Common myeloid progenitor, CD34-positive (primary cell): ENCODE measurements at regions not wholly inside any gene's neighbourhood (a gene's known extent, or its start where the extent isn't known, plus 50 kb on each side); places are given as distances from the start of the nearest gene placed in this dataset.

Experiments
- CTCF ChIA-PET: fragments of 350-600 bp; sonication (Branson Sonifier 250); formaldehyde crosslinking; loops from one replicate; lab custom pipeline; 2021; ENCODE audit warnings: antibody characterized with exemption; lab: Charles Lee
- POLR2A ChIA-PET: fragments of 350-600 bp; sonication (Branson Sonifier 250); formaldehyde crosslinking; loops from one replicate; lab custom pipeline; 2021; ENCODE audit warnings: antibody characterized with exemption; lab: Charles Lee
- DNase-seq, 3 donors: peaks; one replicate each; pipeline versions ENCODE4 v3.0.0 to v3.0.0-alpha.2; 2013
- H3K27ac ChIP-seq, 2 experiments: 1 replicate in 1 of 2; 2 replicates in 1 of 2; pipeline ENCODE4 v1.7.0; 2013; ENCODE audit warnings: inconsistent platforms in 2 of 2, low read length in 2 of 2, mild to moderate bottlenecking in 2 of 2, low read depth in 1 of 2, moderate library complexity in 1 of 2; ENCODE audit not compliant: severe bottlenecking in 2 of 2, insufficient read depth in 1 of 2, poor library complexity in 1 of 2
- H3K27me3 ChIP-seq, 5 experiments: replicated peaks in 2 of 5; 1 replicate in 3 of 5; 2 replicates in 2 of 5; pipeline versions ENCODE4 v1.6.1 to v1.7.0; 2013; ENCODE audit warnings: low read length in 4 of 5, mild to moderate bottlenecking in 2 of 5, moderate library complexity in 2 of 5, inconsistent platforms in 1 of 5; ENCODE audit not compliant: insufficient read depth in 5 of 5, control insufficient read depth in 4 of 5
- H3K36me3 ChIP-seq, 4 experiments: 1 replicate in 2 of 4; 2 replicates in 2 of 4; pipeline versions ENCODE4 v1.6.1 to v1.7.0; 2013; ENCODE audit warnings: low read length in 3 of 4, control low read depth in 1 of 4, mild to moderate bottlenecking in 1 of 4; ENCODE audit not compliant: control insufficient read depth in 4 of 4, insufficient read depth in 4 of 4
- H3K4me1 ChIP-seq, 4 experiments: 1 replicate in 3 of 4; 2 replicates in 1 of 4; pipeline versions ENCODE4 v1.6.1 to v1.7.1; 2013; ENCODE audit warnings: low read length in 3 of 4, mild to moderate bottlenecking in 3 of 4, control low read depth in 1 of 4, inconsistent platforms in 1 of 4, moderate library complexity in 1 of 4; ENCODE audit not compliant: control insufficient read depth in 4 of 4, insufficient read depth in 4 of 4; ENCODE audit errors: control extremely low read depth in 1 of 4
- H3K4me3 ChIP-seq, 7 experiments: 1 replicate in 4 of 7; 2 replicates in 3 of 7; pipeline versions ENCODE4 v1.5.1 to v1.7.0; 2013; ENCODE audit warnings: mild to moderate bottlenecking in 7 of 7, low read length in 6 of 7, moderate library complexity in 6 of 7, inconsistent platforms in 2 of 7, low read depth in 2 of 7, control low read depth in 1 of 7; ENCODE audit not compliant: insufficient read depth in 4 of 7, control insufficient read depth in 1 of 7; ENCODE audit errors: extremely low read depth in 1 of 7
- H3K9me3 ChIP-seq, 5 experiments: 1 replicate in 4 of 5; 2 replicates in 1 of 5; pipeline versions ENCODE4 v1.6.1 to v1.7.1; 2013; ENCODE audit warnings: low read length in 4 of 5, mild to moderate bottlenecking in 2 of 5, inconsistent platforms in 1 of 5, low read depth in 1 of 5, moderate library complexity in 1 of 5; ENCODE audit not compliant: control insufficient read depth in 4 of 5, insufficient read depth in 2 of 5; ENCODE audit errors: control extremely low read depth in 1 of 5
- WGBS: methylation state at CpG from one replicate; pipeline ENCODE4 v1.1.5; 2013; ENCODE audit not compliant: insufficient coverage; 5-methylcytosine and 5-hydroxymethylcytosine counted together

DNA sequence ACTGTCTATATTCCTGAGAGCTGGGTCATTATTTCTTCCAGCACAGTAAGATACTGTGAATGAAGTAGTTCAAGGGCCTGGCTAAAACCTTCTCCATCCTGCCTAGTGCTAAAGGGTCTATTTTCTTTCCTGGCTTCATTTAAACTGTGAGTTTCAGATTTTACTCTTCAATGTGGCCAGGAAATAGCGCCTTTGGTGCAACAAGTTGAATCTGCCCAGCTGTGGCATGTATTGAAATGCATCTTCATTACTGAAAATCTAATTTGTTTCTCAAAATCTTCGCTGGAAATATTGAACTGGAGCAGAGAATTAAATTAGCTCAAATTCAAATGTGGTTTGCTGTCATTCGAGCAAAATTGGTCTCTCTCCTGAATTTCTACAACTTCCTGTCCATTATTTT is 114.6 kb upstream of the KCNG1 start:
- H3K9me3 ChIP-seq, result no peaks in the 10 kb centered on the region
- no peaks in the 10 kb centered on the region for H3K4me1 ChIP-seq
- no peak overlapping the region for H3K27ac ChIP-seq
- H3K4me3 ChIP-seq, result no peak overlapping the region
- DNase-seq, result no peak
- H3K27me3 ChIP-seq, result peaks cover 2 to 6% (median 5%) of the 10 kb centered on the region in 5 experiments
- no peaks in the 10 kb centered on the region for H3K36me3 ChIP-seq
- POLR2A ChIA-PET, result no interaction called here
- 89% methylated on average over 3 of the region's 3 CpGs for WGBS
- CTCF ChIA-PET, result no interaction called here

DNA sequence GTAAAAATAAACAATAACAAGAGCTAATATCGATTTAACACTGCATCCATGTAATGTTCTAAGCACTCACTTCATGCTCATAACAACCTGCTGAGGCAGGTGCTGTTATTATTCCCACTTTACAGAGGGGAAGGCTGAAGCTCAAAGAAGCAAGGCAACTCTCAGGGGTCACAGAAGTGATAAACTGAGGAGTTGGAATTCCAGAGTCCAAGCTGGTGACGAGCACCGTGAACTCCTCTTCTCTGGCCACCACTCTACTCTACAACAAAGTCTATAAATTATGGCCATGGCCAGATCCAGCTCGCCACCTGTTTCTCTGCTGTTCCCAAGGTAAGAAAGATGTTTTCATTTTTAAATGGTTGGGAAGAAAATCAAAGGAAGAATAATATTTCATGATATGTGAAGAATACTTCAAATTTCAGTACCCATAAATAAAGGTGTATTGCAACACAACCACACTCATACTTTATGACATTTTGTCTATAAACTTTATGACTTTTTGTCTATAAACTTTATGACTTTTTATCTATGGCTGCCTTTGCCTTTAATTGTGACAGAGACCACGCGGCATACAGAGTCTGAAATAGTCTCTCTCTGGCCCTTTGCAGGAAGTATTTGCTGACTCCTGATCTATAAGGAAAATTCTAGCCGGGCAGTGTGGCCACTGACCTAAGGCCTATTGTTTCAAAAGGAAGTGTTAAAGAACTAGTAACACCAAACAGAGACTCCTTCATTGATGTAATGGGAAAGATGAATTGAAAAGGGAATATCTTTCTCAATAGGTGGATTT is 113.2 kb upstream of the KCNG1 start:
- WGBS, result 72% methylated on average over 2 of the region's 7 CpGs
- CTCF ChIA-PET, result no interaction called here

DNA sequence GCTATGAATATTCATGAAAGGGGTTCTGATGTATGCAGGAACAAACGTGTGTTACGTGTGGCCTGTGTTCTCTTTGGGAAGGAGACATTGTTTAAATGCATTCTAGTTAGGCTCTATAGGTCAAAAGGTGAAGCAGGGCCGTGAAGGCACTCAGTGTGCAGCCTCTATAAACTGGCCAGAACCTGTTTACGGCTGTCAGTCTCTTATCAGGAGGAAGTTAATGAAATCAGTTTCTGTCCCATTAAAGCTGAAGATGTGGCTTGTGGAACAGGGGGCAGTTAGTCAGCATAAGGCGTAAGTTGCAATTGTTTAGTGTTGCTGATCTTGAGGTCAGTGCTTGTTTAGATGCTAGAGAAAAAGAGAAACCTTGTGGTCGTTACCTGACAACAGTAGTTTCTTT is 111.5 kb upstream of the KCNG1 start:
- POLR2A ChIA-PET, result no interaction called here
- CTCF ChIA-PET, result interaction anchor here (1.0 kb wide), 1 partner anchor 38 kb away, joined by 3 read pairs; no protein-coding TSS in a partner anchor
- Histone ChIP-seq H3K36me3 (no peaks in the 10 kb centered on the region), H3K4me1 (no peaks in the 10 kb centered on the region), H3K27me3 (peaks cover 0 to 6% (median 2%) of the 10 kb centered on the region in 5 experiments), H3K4me3 (no peak overlapping the region), H3K9me3 (no peaks in the 10 kb centered on the region), H3K27ac (no peak overlapping the region)
- no peak for DNase-seq
- 91% methylated on average over 6 of the region's 6 CpGs for WGBS

More for the DNA sequence above, 113.2 kb upstream of the KCNG1 start:
- no peaks in the 10 kb centered on the region for H3K9me3 ChIP-seq
- POLR2A ChIA-PET, result no interaction called here
- no peak overlapping the region for H3K27ac ChIP-seq
- H3K36me3 ChIP-seq, result no peaks in the 10 kb centered on the region
- no peak overlapping the region for H3K4me3 ChIP-seq
- no peaks in the 10 kb centered on the region for H3K4me1 ChIP-seq
- no peak for DNase-seq
- H3K27me3 ChIP-seq, result peaks cover 0 to 6% (median 2%) of the 10 kb centered on the region in 5 experiments

DNA sequence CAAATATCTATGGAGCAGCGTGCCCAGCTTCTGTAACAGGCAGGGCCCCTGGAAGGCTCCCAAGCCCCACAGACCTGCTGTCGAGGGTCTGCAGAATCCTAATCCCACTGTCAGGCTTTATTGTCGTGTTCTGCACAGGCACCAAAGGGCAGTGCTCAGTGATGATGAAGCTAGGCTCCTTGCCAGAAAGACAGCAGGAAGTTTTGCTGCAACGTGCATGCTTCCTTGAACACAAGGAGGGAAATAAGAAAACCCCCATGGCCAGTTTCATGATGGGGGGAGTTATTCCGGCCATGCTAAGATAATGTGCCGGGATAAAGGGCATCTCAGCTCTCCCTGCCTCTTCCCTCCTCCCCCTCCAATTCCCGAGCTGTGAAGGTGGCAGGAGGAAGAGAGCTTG is 109.4 kb upstream of the KCNG1 start:
- no peak for DNase-seq
- H3K4me3 ChIP-seq, result no peak overlapping the region
- peaks cover 0 to 6% (median 4%) of the 10 kb centered on the region in 5 experiments for H3K27me3 ChIP-seq
- CTCF ChIA-PET, result no interaction called here
- 59% methylated on average over 6 of the region's 7 CpGs for WGBS
- POLR2A ChIA-PET, result no interaction called here
- no peak overlapping the region for H3K27ac ChIP-seq
- H3K4me1 ChIP-seq, result no peaks in the 10 kb centered on the region
- no peaks in the 10 kb centered on the region for H3K9me3 ChIP-seq
- no peaks in the 10 kb centered on the region for H3K36me3 ChIP-seq

DNA sequence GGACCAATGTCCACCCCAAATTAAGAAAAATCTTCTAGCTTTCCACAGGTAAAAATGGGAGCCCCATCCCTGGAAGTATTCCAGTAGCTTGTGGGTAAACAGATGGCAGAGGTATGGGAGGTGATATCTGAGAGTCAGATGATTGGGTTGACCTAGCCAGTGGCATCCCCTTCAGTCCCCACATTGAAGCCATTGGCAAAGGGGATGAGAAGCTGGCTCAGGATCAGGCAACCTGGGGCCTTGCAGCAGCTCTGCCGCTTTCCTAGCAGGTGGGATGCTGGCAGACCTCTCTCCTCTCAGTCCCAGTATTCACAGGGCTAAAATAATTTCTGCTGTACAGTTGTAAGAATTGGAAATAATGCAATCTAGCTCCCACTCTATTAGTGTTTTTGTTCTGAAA is 108.9 kb upstream of the KCNG1 start:
- H3K9me3 ChIP-seq, result no peaks in the 10 kb centered on the region
- WGBS, result no CpG with 5 or more reads among the region's 1 CpG
- no peaks in the 10 kb centered on the region for H3K36me3 ChIP-seq
- H3K4me3 ChIP-seq, result no peak overlapping the region
- ChIA-PET CTCF (interaction anchor here (1.7 kb wide), 1 partner anchor 12 kb away, joined by 4 read pairs; no protein-coding TSS in a partner anchor), POLR2A (no interaction called here)
- H3K4me1 ChIP-seq, result no peaks in the 10 kb centered on the region
- DNase-seq, result no peak
- peaks cover 0 to 6% (median 4%) of the 10 kb centered on the region in 5 experiments for H3K27me3 ChIP-seq
- no peak overlapping the region for H3K27ac ChIP-seq

DNA sequence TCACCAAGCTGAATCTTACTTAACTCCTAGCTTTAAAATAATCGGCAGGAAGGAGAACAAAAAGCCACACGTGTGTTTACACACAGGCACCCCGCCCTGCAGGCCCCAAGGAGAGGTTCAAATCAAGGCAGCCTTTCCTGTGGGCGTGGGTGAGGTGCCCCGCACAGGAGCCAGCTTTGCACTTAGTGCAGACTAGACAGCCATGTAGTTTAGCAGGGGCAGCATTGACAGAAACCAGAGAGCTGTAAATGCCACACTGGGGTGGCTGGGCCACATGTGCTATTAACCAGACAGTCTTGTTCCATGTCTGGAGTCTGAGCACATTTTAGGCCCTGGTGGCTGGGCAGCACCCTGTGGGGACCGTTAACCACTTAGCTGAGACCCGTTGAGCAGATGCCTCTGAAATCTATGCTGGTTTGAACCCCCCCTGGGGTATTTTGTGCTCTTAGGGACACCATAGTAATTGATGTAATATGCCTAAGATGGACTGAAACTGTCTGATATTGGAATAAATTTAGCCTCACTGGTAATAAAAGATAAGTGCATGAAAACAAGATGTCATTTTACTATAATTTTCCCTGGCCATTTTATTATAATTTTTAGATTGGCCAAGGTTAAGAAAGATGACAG is 106.4 kb upstream of the KCNG1 start:
- 63% methylated on average over 6 of the region's 7 CpGs for WGBS
- CTCF ChIA-PET, result interaction anchor here (0.6 kb wide), 1 partner anchor 14 kb away, joined by 3 read pairs; no protein-coding TSS in a partner anchor

DNA sequence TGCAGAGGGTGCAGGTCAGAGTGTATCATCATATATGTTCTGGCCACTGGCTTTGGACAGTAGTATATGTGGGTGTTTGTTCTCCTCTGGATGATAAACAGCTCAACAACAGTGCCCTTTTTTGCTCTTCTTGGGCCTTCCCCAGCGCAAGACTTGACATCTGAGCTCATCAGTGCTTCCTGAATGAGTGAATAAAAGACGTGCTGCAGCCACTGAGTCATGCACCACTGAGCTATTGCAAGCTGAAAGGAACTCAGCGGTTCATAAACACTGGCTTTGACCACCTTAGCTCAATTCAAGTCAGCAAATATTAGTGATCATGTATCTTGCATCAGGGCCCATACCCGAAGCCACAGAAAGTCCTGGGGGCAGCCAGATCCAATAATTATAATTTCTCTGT is 105.3 kb upstream of the KCNG1 start:
- Histone ChIP-seq H3K4me1 (no peaks in the 10 kb centered on the region), H3K36me3 (no peaks in the 10 kb centered on the region), H3K27me3 (peaks cover 0 to 8% (median 5%) of the 10 kb centered on the region in 5 experiments), H3K27ac (no peak overlapping the region), H3K4me3 (no peak overlapping the region), H3K9me3 (no peaks in the 10 kb centered on the region)
- no peak for DNase-seq
- POLR2A ChIA-PET, result no interaction called here
- WGBS, result 82% methylated on average over 4 of the region's 4 CpGs
- CTCF ChIA-PET, result no interaction called here

More for the DNA sequence above, 106.4 kb upstream of the KCNG1 start:
- Histone ChIP-seq H3K36me3 (no peaks in the 10 kb centered on the region), H3K9me3 (no peaks in the 10 kb centered on the region), H3K27ac (no peak overlapping the region), H3K4me1 (no peaks in the 10 kb centered on the region), H3K27me3 (peaks cover 0 to 6% (median 4%) of the 10 kb centered on the region in 5 experiments), H3K4me3 (no peak overlapping the region)
- POLR2A ChIA-PET, result no interaction called here
- no peak for DNase-seq
